Ishikawa (cell line): ENCODE measurements at regions not wholly inside any gene's neighbourhood (a gene's known extent, or its start where the extent isn't known, plus 50 kb on each side); places are given as distances from the start of the nearest gene placed in this dataset.

Source experiments
- CEBPB ChIP-seq: IDR thresholded peaks from 2 replicates; pipeline ENCODE4 v1.6.1; 2012
- CREB1 ChIP-seq: IDR thresholded peaks from 2 replicates; pipeline ENCODE4 v1.6.1; 2012; ENCODE audit warnings: low read depth
- EGR1 ChIP-seq: IDR thresholded peaks from 2 replicates; pipeline ENCODE4 v1.6.1; 2012
- EP300 ChIP-seq: IDR thresholded peaks from 2 replicates; pipeline ENCODE4 v1.6.1; 2012; ENCODE audit warnings: borderline replicate concordance
- FOXM1 ChIP-seq: IDR thresholded peaks from 2 replicates; pipeline ENCODE4 v1.6.1; 2012; ENCODE audit warnings: low read depth, borderline replicate concordance
- MAX ChIP-seq: IDR thresholded peaks from 2 replicates; pipeline ENCODE4 v1.6.1; 2012
- NFIC ChIP-seq: IDR thresholded peaks from 2 replicates; pipeline ENCODE4 v1.6.1; 2012
- RAD21 ChIP-seq: IDR thresholded peaks from 2 replicates; pipeline ENCODE4 v1.6.1; 2012; ENCODE audit warnings: low read depth
- REST ChIP-seq: IDR thresholded peaks from 2 replicates; pipeline ENCODE4 v1.6.1; 2012; ENCODE audit warnings: low read depth, mild to moderate bottlenecking
- TAF1 ChIP-seq: IDR thresholded peaks from 2 replicates; pipeline ENCODE4 v1.6.1; 2012; ENCODE audit warnings: low read depth, mild to moderate bottlenecking
- TCF12 ChIP-seq: IDR thresholded peaks from 2 replicates; pipeline ENCODE4 v1.6.1; 2012; ENCODE audit warnings: low read depth
- TEAD4 ChIP-seq: IDR thresholded peaks from 2 replicates; pipeline ENCODE4 v1.6.1; 2012
- USF1 ChIP-seq: IDR thresholded peaks from 2 replicates; pipeline ENCODE4 v1.6.1; 2012
- YY1 ChIP-seq: IDR thresholded peaks from 2 replicates; pipeline ENCODE4 v1.6.1; 2012; ENCODE audit warnings: low read depth
- ZBTB7A ChIP-seq: IDR thresholded peaks from 2 replicates; pipeline ENCODE4 v1.6.1; 2012; ENCODE audit warnings: low read depth

GRCh38 chr4:163833669-163834068, 339.2 kb downstream of the TMA16 start:
- TF ChIP-seq FOXM1 (no peak), TCF12 (no peak), TEAD4 (no peak), YY1 (no peak), NFIC (no peak), TAF1 (no peak), EP300 (no peak), CREB1 (no peak), MAX (no peak), REST (no peak), USF1 (no peak), ZBTB7A (no peak), EGR1 (no peak), RAD21 (no peak), CEBPB (no peak)

GRCh38 chr4:163846008-163846407, 351.5 kb downstream of the TMA16 start:
- TF ChIP-seq MAX (no peak), RAD21 (no peak), CEBPB (no peak), ZBTB7A (no peak), TEAD4 (no peak), TAF1 (no peak), USF1 (no peak), YY1 (no peak)

GRCh38 chr4:163852246-163852645, 357.8 kb downstream of the TMA16 start:
- TF ChIP-seq MAX (no peak), TAF1 (no peak), CREB1 (no peak), REST (no peak), TEAD4 (no peak), EGR1 (no peak), TCF12 (no peak), YY1 (no peak), USF1 (no peak), ZBTB7A (no peak), NFIC (no peak), EP300 (no peak), RAD21 (no peak)

GRCh38 chr4:163857903-163858302, 363.4 kb downstream of the TMA16 start:
- TF ChIP-seq ZBTB7A (no peak), TCF12 (no peak), CEBPB (no peak), TAF1 (no peak), FOXM1 (no peak), YY1 (no peak), CREB1 (no peak), EGR1 (no peak), TEAD4 (no peak), RAD21 (no peak), MAX (no peak)

- TF ChIP-seq MAX (no peak), EP300 (no peak), ZBTB7A (no peak), TCF12 (no peak), CREB1 (no peak), RAD21 (no peak), CEBPB (no peak), TAF1 (no peak), YY1 (no peak), USF1 (no peak), TEAD4 (no peak), REST (no peak), NFIC (no peak), FOXM1 (no peak), EGR1 (no peak)
These were observed 364.0 kb downstream of the TMA16 start for GRCh38 chr4:163858515-163858914.
